SU-DHL-6 (cell line): ENCODE measurements at regions not wholly inside any gene's neighbourhood (a gene's known extent, or its start where the extent isn't known, plus 50 kb on each side); places are given as distances from the start of the nearest gene placed in this dataset.

Source experiments
- H2AFZ ChIP-seq: fragments of 200-600 bp; sonication (generic); 2 replicates; pipeline ENCODE4 v1.6.1; 2014; ENCODE audit warnings: low read depth, mild to moderate bottlenecking, moderate library complexity, mixed read lengths, antibody characterized with exemption, low read length; ENCODE audit not compliant: severe bottlenecking
- H3F3A ChIP-seq: fragments of 200-600 bp; shearing (Covaris generic); 2 replicates; pipeline ENCODE4 v1.6.0; 2016; ENCODE audit warnings: antibody characterized with exemption, mild to moderate bottlenecking; ENCODE audit not compliant: insufficient read depth
- H3K27ac ChIP-seq: fragments of 200-600 bp; sonication (generic); 2 replicates; pipeline ENCODE4 v1.5.1; 2016; ENCODE audit warnings: low read depth, mild to moderate bottlenecking, low read length, moderate library complexity, mixed read lengths
- H3K27me3 ChIP-seq: fragments of 200-600 bp; sonication (generic), shearing (Covaris generic); 2 replicates; pipeline ENCODE4 v1.6.0; 2014; ENCODE audit warnings: mild to moderate bottlenecking, low read length
- H3K36me3 ChIP-seq: fragments of 200-600 bp; sonication (generic); 2 replicates; pipeline ENCODE4 v1.6.1; 2014; ENCODE audit warnings: mild to moderate bottlenecking, low read length, mixed read lengths
- H3K4me2 ChIP-seq: fragments of 300-600, 200-600 bp; shearing (Covaris generic), sonication (generic); 2 replicates; pipeline ENCODE4 v1.6.0; 2014; ENCODE audit warnings: low read length, low read depth, mild to moderate bottlenecking; ENCODE audit not compliant: poor library complexity, severe bottlenecking
- H3K4me3 ChIP-seq: fragments of 200-600 bp; sonication (generic); 2 replicates; pipeline ENCODE4 v1.5.1; 2014; ENCODE audit warnings: antibody characterized with exemption, low read length, mild to moderate bottlenecking, mixed read lengths; ENCODE audit not compliant: insufficient read depth, poor library complexity, severe bottlenecking
- H3K79me2 ChIP-seq: fragments of 200-600 bp; sonication (generic); 2 replicates; pipeline ENCODE4 v1.6.1; 2014; ENCODE audit warnings: mild to moderate bottlenecking, low read length, moderate library complexity; ENCODE audit not compliant: insufficient read depth
- H3K9ac ChIP-seq: fragments of 200-600 bp; sonication (generic); 2 replicates; pipeline ENCODE4 v1.7.0; 2014; ENCODE audit warnings: mild to moderate bottlenecking, low read length
- H3K9me2 ChIP-seq: fragments of 200-600 bp; sonication (generic); replicated peaks from 2 replicates; pipeline ENCODE4 v1.6.1; 2014; ENCODE audit warnings: low read length; ENCODE audit not compliant: insufficient read depth
- H3K9me3 ChIP-seq: fragments of 200-600 bp; sonication (generic); 2 replicates; pipeline ENCODE4 v1.6.1; 2014; ENCODE audit warnings: low read length, mixed read lengths; ENCODE audit not compliant: insufficient read depth
- H4K20me1 ChIP-seq: fragments of 200-600 bp; sonication (generic); 2 replicates; pipeline ENCODE4 v1.6.1; 2014; ENCODE audit warnings: low read depth, mild to moderate bottlenecking, antibody characterized with exemption, low read length, moderate library complexity, mixed read lengths
- EZH2phosphoT487 ChIP-seq: fragments of 200-600 bp; sonication (generic), shearing (Covaris generic); conservative IDR thresholded peaks from 2 replicates; pipeline ENCODE4 v1.6.1; 2018; ENCODE audit warnings: mild to moderate bottlenecking, antibody characterized with exemption, low read length, moderate library complexity, mixed read lengths
- TF ChIP-seq, protein P1 (sequence below): fragments of 200-600 bp; sonication (generic); IDR thresholded peaks from one replicate; pipeline ENCODE4 v1.5.1; 2017; ENCODE audit warnings: antibody characterized with exemption, mild to moderate bottlenecking, low read length, moderate library complexity; ENCODE audit not compliant: insufficient read depth, poor library complexity, severe bottlenecking

DNA sequence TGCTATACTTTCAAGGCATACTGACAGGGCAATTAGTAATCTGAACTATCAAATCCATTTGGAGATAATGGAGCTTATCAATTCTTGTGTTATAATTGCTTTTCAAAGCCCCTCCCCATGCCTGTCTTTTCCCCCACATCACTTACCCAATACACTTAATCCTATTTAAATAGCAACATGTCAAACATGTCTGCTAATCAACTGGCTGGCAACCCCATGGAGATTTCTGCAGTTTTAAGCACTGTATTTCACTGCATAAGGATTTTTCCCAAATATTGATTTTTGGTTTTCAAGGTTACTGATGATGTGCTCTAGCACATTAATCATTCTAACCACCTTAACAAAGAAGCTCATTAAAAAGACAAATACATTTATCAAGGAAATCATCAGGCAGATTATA, 800.3 kb downstream of the PLA2G4A start:
- Histone ChIP-seq H4K20me1 (no peaks in the 10 kb centered on the region), H3K4me3 (no peak overlapping the region), H3K36me3 (no peaks in the 10 kb centered on the region), H3F3A (no peaks in the 10 kb centered on the region), H3K27me3 (no peaks in the 10 kb centered on the region), H3K4me2 (no peak overlapping the region), H3K79me2 (no peaks in the 10 kb centered on the region), H3K27ac (no peak overlapping the region), H3K9me3 (peaks cover 12% of the 10 kb centered on the region; the same call in 1 of the 2 replicates), H3K9me2 (no peaks in the 10 kb centered on the region), H2AFZ (no peak overlapping the region), H3K9ac (no peak overlapping the region)
- TF ChIP-seq EZH2phosphoT487, result no peak
- TF ChIP-seq, protein P1, sequence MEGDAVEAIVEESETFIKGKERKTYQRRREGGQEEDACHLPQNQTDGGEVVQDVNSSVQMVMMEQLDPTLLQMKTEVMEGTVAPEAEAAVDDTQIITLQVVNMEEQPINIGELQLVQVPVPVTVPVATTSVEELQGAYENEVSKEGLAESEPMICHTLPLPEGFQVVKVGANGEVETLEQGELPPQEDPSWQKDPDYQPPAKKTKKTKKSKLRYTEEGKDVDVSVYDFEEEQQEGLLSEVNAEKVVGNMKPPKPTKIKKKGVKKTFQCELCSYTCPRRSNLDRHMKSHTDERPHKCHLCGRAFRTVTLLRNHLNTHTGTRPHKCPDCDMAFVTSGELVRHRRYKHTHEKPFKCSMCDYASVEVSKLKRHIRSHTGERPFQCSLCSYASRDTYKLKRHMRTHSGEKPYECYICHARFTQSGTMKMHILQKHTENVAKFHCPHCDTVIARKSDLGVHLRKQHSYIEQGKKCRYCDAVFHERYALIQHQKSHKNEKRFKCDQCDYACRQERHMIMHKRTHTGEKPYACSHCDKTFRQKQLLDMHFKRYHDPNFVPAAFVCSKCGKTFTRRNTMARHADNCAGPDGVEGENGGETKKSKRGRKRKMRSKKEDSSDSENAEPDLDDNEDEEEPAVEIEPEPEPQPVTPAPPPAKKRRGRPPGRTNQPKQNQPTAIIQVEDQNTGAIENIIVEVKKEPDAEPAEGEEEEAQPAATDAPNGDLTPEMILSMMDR, result no peak

DNA sequence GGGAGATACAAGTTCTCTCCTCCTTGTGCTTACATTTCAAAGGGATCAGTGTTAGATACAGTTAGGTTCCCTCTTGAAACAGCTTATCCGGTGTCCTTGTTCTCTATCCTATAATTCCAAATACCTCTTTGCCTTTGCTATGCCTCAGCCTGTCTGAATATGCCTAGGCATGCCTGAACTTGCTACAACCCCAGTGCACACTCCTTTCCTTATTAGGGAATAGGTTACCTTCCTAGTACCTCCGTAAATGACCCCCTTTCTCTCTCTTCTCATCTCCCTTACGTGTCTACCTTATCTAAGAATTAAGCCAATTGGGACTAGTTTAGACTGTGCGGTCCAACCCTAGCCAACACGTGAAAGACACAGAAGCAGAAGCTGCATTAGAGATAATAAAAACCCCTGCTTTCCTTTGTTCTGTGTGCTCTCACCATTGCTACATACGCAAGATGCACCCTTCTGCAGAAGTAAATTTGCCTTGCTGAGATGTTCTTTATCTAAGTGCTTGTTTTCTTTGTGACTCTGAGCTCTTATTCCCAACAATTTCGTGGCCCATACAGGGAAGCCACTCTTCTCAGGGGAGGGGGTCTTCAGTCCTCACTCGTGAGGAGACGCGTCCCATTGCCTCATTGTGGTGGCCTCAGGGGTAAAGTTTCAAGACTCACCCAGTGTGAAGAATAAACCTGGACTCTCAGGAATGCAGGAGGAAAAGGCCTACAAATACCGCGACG, 802.1 kb downstream of the PLA2G4A start:
- Histone ChIP-seq H3K27ac (no peak overlapping the region), H4K20me1 (no peaks in the 10 kb centered on the region), H2AFZ (no peak overlapping the region), H3K9me2 (no peaks in the 10 kb centered on the region), H3K4me2 (no peak overlapping the region), H3K4me3 (no peak overlapping the region), H3K9ac (no peak overlapping the region), H3K79me2 (no peaks in the 10 kb centered on the region), H3F3A (no peaks in the 10 kb centered on the region), H3K36me3 (no peaks in the 10 kb centered on the region), H3K27me3 (no peaks in the 10 kb centered on the region), H3K9me3 (peaks cover 12% of the 10 kb centered on the region; the same call in 1 of the 2 replicates)
- TF ChIP-seq, protein P1, result no peak
- no peak for TF ChIP-seq EZH2phosphoT487

DNA sequence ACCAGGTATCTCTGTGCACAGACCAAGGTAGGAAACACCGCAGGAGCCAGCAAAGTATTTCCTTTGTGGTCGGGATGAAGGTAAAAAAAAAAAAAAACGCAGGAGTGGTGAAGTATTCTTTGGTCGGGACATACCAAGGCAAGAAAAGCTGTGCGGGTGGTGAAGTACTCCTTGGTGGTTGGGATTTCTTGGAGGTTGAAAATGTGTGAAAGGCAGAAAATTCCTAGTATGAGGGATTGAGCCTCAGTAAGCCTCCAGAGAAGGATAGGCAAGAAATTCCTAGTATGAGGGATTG, 802.6 kb downstream of the PLA2G4A start:
- Histone ChIP-seq H4K20me1 (no peaks in the 10 kb centered on the region), H3K4me2 (no peak overlapping the region), H3K4me3 (no peak overlapping the region), H3K27me3 (no peaks in the 10 kb centered on the region), H3K79me2 (no peaks in the 10 kb centered on the region), H3K36me3 (no peaks in the 10 kb centered on the region), H3K9me3 (peaks cover 12% of the 10 kb centered on the region; the same call in 1 of the 2 replicates), H3K27ac (no peak overlapping the region), H3K9ac (no peak overlapping the region), H3K9me2 (no peaks in the 10 kb centered on the region), H3F3A (no peaks in the 10 kb centered on the region), H2AFZ (no peak overlapping the region)
- TF ChIP-seq EZH2phosphoT487, result no peak
- TF ChIP-seq, protein P1, result no peak
